Upper lobe of left lung (tissue), 6 donors: ENCODE measurements at regions not wholly inside any gene's neighbourhood (a gene's known extent, or its start where the extent isn't known, plus 50 kb on each side); places are given as distances from the start of the nearest gene placed in this dataset.

Experiments used
- ATAC-seq, 2 donors: fragments of 200-7000 bp; cut with Tn5 transposase; one replicate each; pipeline ENCODE4 v1.9.1; 2022; ENCODE audit warnings: mild to moderate bottlenecking in 2 of 2, moderate library complexity in 2 of 2; ENCODE audit not compliant: low FRiP score in 2 of 2
- DNase-seq, 2 donors: peaks; one replicate each; pipeline ENCODE4 v3.0.0-alpha.2; 2019 to 2020
- H3K27ac ChIP-seq, 4 donors: fragments of 200-600 bp; sonication (generic); one replicate each; pipeline ENCODE4 v1.5.1; 2016 to 2019
- H3K27me3 ChIP-seq, 4 donors: fragments of 200-600 bp; sonication (generic); one replicate each; pipeline ENCODE4 v1.5.1; 2017 to 2019
- H3K36me3 ChIP-seq, 4 donors: fragments of 200-600 bp; sonication (generic); one replicate each; pipeline ENCODE4 v1.5.1; 2016 to 2019
- H3K4me1 ChIP-seq, 4 donors: fragments of 200-600 bp; sonication (generic); one replicate each; pipeline ENCODE4 v1.5.1; 2018 to 2019
- H3K4me3 ChIP-seq, 4 donors: fragments of 200-600 bp; sonication (generic); one replicate each; pipeline ENCODE4 v1.5.1; 2017 to 2019; ENCODE audit warnings: mild to moderate bottlenecking in 2 of 4, moderate library complexity in 1 of 4
- H3K9me3 ChIP-seq, 4 donors: fragments of 200-600 bp; sonication (generic); one replicate each; pipeline ENCODE4 v1.5.1; 2018 to 2019
- CTCF ChIP-seq, 6 experiments: fragments of 450-650 bp in 4 of 6; fragments of 200-600 bp in 2 of 6; sonication (generic) in 2 of 6; IDR thresholded peaks; one replicate each; pipeline ENCODE4 v1.5.1; 2016 to 2019; ENCODE audit warnings: antibody characterized with exemption in 6 of 6
- EP300 ChIP-seq, 4 donors: sonication (generic); formaldehyde crosslinking; IDR thresholded peaks; one replicate each; pipeline ENCODE4 v1.5.1; 2017; ENCODE audit warnings: antibody characterized with exemption in 4 of 4, control low read depth in 2 of 4
- POLR2A ChIP-seq, 4 donors: fragments of 450-650 bp; IDR thresholded peaks; one replicate each; pipeline ENCODE4 v1.5.1; 2016 to 2017; ENCODE audit warnings: antibody characterized with exemption in 4 of 4, mild to moderate bottlenecking in 2 of 4
- POLR2AphosphoS5 ChIP-seq, 2 donors: sonication (generic); formaldehyde crosslinking; IDR thresholded peaks; one replicate each; pipeline ENCODE4 v1.5.1; 2017; ENCODE audit warnings: antibody characterized with exemption in 2 of 2
- WGBS, 2 donors: methylation state at CpG; one replicate each; pipeline ENCODE4 v1.1.5; 2017 to 2018; 5-methylcytosine and 5-hydroxymethylcytosine counted together
- donor health status: DM: no; HTN: no; CAD: no; lungs with moderate emphysema.
- donor health status: DM: no; HTN: yes; CAD: no; lungs with severe emphysema.

GRCh38 chr1:194473766-194474165 is 1287.4 kb upstream of the B3GALT2 start:
- Histone ChIP-seq H3K27ac (no peak overlapping the region), H3K4me3 (no peak overlapping the region), H3K36me3 (no peaks in the 10 kb centered on the region), H3K27me3 (no peaks in the 10 kb centered on the region), H3K9me3 (no peaks in the 10 kb centered on the region), H3K4me1 (no peaks in the 10 kb centered on the region)
- DNase-seq (no peak), ATAC-seq (no peak)
- TF ChIP-seq POLR2AphosphoS5 (IDR thresholded peaks at IDR 0.05) (no peak), CTCF (IDR thresholded peaks at IDR 0.05) (no peak)
- 82 to 94% methylated on average over 2 of the region's 2 CpGs for WGBS, 2 donors

GRCh38 chr1:194469282-194469681 is 1282.9 kb upstream of the B3GALT2 start:
- Histone ChIP-seq H3K27me3 (no peaks in the 10 kb centered on the region), H3K27ac (no peak overlapping the region), H3K36me3 (no peaks in the 10 kb centered on the region), H3K4me3 (no peak overlapping the region), H3K9me3 (no peaks in the 10 kb centered on the region), H3K4me1 (no peaks in the 10 kb centered on the region)
- TF ChIP-seq POLR2AphosphoS5 (IDR thresholded peaks at IDR 0.05) (no peak), POLR2A (IDR thresholded peaks at IDR 0.05) (no peak), EP300 (IDR thresholded peaks at IDR 0.05) (no peak), CTCF (IDR thresholded peaks at IDR 0.05) (no peak)
- DNase-seq (no peak), ATAC-seq (no peak)
- WGBS, 2 donors: 60% methylated on average over 1 of the region's 1 CpG

GRCh38 chr1:194466706-194467105 is 1280.3 kb upstream of the B3GALT2 start:
- no peaks in the 10 kb centered on the region for H3K27me3 ChIP-seq
- H3K27ac ChIP-seq: no peak overlapping the region
- 36 to 44% methylated on average over 4 of the region's 4 CpGs for WGBS, 2 donors
- TF ChIP-seq POLR2AphosphoS5 (IDR thresholded peaks at IDR 0.05) (no peak), CTCF (IDR thresholded peaks at IDR 0.05) (no peak), EP300 (IDR thresholded peaks at IDR 0.05) (no peak), POLR2A (IDR thresholded peaks at IDR 0.05) (no peak)
- DNase-seq (no peak), ATAC-seq (no peak)
- no peaks in the 10 kb centered on the region for H3K36me3 ChIP-seq
- no peak overlapping the region for H3K4me3 ChIP-seq
- H3K4me1 ChIP-seq: no peaks in the 10 kb centered on the region
- H3K9me3 ChIP-seq: no peaks in the 10 kb centered on the region

DNA sequence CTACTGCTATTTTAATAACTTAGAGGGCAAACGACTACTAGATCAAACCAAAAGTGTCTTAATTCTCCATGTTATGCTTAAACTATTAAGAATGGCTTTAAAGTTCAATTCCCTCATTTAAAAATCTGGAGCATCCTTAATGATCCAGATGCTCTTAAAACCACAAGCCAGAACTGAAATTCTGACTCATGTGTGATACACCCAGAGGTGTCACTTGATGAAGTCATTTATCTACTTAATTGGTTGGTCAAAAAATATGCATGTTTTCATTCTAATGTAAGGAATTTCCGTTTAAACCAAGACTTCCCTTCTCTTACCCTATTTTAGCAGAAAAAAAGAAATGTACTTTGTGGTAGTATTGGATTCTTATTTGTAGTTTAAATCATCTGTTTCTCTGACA is 1261.2 kb upstream of the B3GALT2 start:
- Histone ChIP-seq H3K9me3 (no peaks in the 10 kb centered on the region), H3K27ac (no peak overlapping the region), H3K36me3 (no peaks in the 10 kb centered on the region), H3K27me3 (no peaks in the 10 kb centered on the region), H3K4me3 (no peak overlapping the region), H3K4me1 (no peaks in the 10 kb centered on the region)
- no peak for TF ChIP-seq EP300 (IDR thresholded peaks at IDR 0.05)
- no peak for TF ChIP-seq POLR2A (IDR thresholded peaks at IDR 0.05)
- no peak for TF ChIP-seq POLR2AphosphoS5 (IDR thresholded peaks at IDR 0.05)
- no peak for TF ChIP-seq CTCF (IDR thresholded peaks at IDR 0.05)
- ATAC-seq (no peak), DNase-seq (no peak)
- 72% methylated on average over 2 of the region's 2 CpGs for WGBS, 2 donors

- TF ChIP-seq EP300 (IDR thresholded peaks at IDR 0.05) (no peak), POLR2AphosphoS5 (IDR thresholded peaks at IDR 0.05) (no peak), CTCF (IDR thresholded peaks at IDR 0.05) (no peak), POLR2A (IDR thresholded peaks at IDR 0.05) (no peak)
- Histone ChIP-seq H3K36me3 (no peaks in the 10 kb centered on the region), H3K27ac (no peak overlapping the region), H3K4me3 (no peak overlapping the region), H3K9me3 (no peaks in the 10 kb centered on the region), H3K4me1 (no peaks in the 10 kb centered on the region), H3K27me3 (no peaks in the 10 kb centered on the region)
- DNase-seq: no peak
- 61 to 64% methylated on average over 2 of the region's 2 CpGs for WGBS, 2 donors
- ATAC-seq: no peak
Observed at GRCh38 chr1:194445244-194445643, 1258.8 kb upstream of the B3GALT2 start.
